GM19468 (cell line): ENCODE measurements at regions not wholly inside any gene's neighbourhood (a gene's known extent, or its start where the extent isn't known, plus 50 kb on each side); places are given as distances from the start of the nearest gene placed in this dataset.

Experiments used
- ATAC-seq: cut with Tn5 transposase; IDR thresholded peaks from one replicate; pipeline ENCODE4 v1.9.1; 2021; ENCODE audit warnings: mild to moderate bottlenecking, moderate library complexity, moderate number of reproducible peaks; ENCODE audit not compliant: unreplicated experiment; ENCODE audit errors: extremely low read depth

- ATAC-seq: no peak
Observed at GRCh38 chr6:139925894-139926641, 551.6 kb upstream of the CITED2 start.

DNA sequence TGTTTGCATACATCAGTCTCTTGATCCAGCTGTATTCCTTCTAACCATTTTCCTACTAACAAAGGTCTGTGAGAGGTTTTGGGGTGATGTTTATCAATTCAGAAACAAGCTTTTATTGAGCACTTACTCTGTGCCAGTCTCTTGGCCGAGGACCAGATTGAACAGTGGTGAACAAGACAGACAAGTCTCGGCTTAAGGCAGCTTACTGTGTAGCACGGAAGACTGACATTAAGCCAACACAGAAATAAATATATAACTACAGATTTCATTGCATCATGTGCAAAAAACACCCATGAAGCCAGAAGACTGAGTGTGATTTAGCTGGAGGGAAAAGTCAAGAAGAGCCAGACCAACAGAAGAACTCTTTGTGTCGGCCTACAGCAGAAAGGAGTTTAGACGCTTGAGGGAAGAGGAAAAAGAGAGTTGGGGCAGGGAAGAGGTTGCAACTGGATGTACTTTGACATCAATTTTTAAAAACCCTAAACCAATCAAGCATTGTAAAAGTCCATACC is 549.6 kb upstream of the CITED2 start:
- ATAC-seq: no peak

DNA sequence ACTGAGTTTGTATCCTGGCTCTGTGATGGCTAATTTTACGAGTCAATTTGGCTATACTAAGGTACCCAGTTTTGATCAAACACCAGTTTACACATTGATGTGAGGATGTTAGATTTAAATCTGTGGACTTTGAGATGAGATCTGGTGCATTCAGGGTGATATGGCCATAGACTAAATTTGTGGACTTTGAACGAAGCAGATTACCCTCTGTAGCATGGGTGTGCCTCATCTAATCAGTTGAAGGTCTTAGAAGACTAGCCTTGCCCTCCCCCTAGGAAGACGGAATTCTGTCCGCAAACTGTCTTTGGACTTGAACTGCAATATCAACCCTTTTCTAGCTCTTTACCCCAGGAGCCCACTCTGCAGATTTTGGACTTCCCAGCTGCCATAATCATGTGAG is 547.8 kb upstream of the CITED2 start:
- no peak for ATAC-seq

GRCh38 chr6:139920776-139921100 is 546.3 kb upstream of the CITED2 start:
- no peak for ATAC-seq

DNA sequence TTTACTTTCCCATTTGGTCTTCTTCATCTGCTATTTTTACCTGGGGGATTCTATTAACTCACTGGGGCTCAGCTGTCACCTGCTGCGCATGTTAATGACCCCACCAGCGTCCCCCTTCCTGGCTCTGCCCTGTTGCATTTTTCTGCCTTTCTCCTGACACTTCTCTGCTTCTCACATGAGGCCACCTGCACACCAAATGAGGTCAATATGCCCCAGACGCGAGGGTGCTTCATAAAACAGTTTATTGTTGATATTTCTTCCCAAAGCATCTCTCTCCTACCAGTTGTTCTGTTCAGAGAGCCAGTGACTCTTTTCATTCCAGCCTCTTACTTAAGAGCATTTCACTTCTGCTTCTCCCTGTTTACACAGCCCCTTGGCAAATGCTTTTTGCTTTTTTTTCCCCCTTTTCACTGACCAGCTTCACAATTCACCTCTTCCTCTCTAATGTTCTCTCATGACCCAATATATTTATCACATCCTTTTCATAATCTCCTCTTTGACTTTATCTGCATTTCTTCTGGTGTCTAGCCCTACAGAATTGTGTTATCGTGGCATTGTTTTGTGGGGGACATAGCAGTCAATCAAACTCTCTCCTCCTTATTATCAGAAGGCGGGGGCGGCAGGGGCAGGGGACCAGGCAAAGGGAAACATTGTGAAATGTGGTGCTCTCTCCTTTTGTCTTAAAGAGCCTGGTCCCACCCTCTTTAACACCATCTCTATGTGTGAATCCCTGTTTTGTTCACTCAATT is 545.8 kb upstream of the CITED2 start:
- no peak for ATAC-seq

DNA sequence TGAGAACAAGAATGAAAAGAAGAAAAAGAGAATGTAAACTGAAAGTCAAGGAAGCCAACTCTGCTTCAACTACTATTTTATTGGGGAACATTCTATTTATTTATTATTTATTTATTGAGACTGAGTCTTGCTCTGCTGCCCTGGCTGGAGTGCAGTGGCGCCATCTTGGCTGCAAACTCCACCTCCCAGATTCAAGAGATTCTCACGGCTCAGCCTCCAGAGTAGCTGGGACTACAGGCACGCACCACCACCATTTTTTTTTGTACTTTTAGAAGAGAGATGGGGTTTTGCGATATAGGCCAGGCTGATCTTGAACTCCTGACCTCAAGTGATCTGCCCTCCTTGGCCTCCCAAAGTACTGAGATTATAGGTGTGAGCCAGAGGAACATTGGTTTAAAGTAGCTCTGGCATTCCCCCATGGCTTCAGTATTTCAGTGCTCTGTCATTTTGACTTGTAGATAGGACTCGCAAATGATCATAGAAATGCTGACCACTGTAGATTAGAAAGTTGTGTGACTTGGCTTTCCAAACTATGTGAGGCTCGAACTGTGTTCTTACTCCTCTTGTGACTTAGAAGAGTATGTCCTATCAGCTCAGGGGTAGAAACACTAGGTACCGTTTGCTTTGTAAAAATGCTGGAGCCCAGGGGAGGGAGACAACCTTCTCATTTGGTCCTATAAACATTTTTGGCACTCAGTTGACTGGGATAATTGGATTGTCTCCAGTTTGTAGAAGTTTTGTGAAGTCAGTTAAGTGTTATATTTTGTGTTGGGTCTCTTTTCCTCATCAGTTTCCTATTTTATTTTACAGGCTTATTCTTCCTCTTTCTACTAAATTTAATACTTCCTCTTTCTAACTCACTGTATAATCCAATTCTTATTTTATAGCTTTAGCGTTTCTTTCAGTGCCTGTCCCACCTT is 544.9 kb upstream of the CITED2 start:
- no peak for ATAC-seq

GRCh38 chr6:139917951-139918630 is 543.6 kb upstream of the CITED2 start:
- no peak for ATAC-seq

GRCh38 chr6:139914910-139915309 is 540.5 kb upstream of the CITED2 start:
- ATAC-seq: no peak

DNA sequence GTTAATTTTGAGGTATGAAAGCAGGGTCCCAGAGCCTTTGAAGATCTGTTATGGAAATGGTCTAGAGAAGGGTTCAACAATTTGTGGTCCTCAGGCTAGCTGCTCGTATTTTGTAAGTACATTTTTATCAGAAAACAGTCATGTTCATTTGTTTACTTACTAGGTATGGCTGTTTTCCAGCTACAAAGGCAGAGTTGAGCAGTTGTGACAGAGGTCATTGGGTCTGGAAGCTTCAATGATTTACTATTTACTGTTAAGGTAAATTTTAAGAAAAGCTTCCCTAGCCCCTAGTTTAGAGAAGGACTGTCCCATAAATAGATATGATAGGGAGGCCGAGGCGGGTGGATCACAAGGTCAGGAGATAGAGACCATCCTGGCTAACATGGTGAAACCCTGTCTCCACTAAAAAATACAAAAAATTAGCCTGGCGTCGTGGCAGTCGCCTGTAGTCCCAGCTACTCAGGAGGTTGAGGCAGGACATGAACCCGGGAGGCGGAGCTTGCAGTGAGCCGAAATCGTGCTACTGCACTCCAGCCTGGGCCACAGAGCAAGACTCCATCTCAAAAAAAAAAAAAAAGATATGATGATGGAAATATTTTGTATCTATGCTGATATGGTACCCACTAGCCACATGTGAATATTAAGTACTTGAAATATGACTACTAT is 538.4 kb upstream of the CITED2 start:
- no peak for ATAC-seq

DNA sequence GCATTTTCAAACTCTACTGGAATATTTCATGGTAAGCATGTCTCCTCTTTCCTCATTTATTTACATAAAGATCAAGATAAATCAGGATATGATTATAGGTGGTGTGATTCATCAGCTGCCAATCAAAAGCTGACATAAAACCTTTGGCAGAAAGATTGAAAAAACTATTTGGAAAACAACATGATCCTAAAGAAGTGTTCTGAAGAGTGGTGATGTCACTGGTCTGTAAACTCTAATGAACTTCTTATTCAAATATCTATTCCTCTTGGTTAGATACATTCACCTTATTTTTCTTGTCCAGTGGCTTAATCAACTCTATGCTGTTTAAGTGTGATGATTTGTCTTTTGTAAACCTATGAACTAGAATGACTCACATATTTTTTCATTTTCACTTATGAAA is 535.5 kb upstream of the CITED2 start:
- ATAC-seq: no peak

- no peak for ATAC-seq
Observed at GRCh38 chr6:139905404-139906052, 531.1 kb upstream of the CITED2 start.

GRCh38 chr6:139904568-139904967 is 530.1 kb upstream of the CITED2 start:
- no peak for ATAC-seq

DNA sequence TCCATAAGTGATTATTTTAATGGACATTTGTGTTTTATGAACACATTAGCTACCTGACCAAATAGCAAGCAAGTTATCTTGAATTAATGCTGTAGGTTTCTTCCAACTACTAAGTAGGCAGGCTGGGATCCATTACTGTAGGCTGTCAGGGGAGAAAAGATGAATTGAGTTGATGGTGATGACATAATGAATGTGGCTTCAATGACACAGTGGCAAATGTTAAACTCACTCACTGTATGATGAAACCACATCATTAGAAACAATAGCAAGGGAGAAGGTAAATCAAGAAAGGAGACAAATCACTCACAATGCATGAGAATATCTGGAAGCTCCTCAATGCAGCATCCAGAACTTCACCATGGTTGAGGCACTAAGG is 529.7 kb upstream of the CITED2 start:
- no peak for ATAC-seq

GRCh38 chr6:139903411-139904157 is 529.1 kb upstream of the CITED2 start:
- peak; percentile 92 for ATAC-seq

GRCh38 chr6:139895205-139895793 is 520.9 kb upstream of the CITED2 start:
- ATAC-seq: no peak

DNA sequence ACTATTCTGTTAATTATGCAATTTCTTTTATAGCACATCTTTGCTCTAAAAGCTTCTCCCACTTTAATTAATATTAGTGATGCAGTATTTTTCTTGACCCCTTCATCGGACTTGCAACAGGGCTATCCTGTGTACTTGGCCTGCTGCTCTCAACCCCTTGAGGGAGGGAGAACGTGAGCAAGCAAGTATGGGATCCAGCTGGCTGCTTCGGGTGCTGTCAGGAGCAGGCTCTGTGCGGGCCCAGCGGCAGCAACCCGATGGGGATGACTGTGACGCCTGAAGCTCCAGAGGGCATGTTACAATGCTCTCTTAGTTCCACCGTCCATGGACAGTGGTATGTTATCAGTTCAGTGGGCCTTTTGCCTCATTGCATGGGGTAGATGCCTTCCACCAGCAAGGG is 519.8 kb upstream of the CITED2 start:
- ATAC-seq: no peak

DNA sequence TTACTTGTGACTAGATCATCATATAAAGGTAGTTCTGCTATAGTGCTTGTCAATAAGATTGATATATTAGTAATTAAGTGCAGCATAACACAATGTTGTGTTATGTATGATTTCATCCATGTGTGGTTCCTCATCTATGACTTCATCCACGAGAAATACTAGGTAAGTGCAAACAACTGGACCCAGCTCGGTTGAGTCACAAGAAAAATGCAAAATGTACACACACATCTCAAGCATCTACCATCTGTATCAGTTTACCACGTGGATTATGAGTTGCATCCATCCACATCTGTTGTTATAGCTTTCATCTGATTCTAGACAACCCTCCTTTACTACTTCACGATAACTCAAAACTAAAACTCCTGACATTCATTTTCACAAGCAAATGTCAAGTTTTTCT is 517.0 kb upstream of the CITED2 start:
- ATAC-seq: no peak

- ATAC-seq: no peak
Observed at GRCh38 chr6:139888681-139889122, 514.3 kb upstream of the CITED2 start.
